Endothelial cell of umbilical vein (primary cell): ENCODE measurements at regions not wholly inside any gene's neighbourhood (a gene's known extent, or its start where the extent isn't known, plus 50 kb on each side); places are given as distances from the start of the nearest gene placed in this dataset.

Source experiments
- BruUV-seq: library from RNA; stranded (reverse); fragments of 400-500 nt; replicated peaks from 2 replicates; lab custom pipeline; 2021; lab: Mats Ljungman, UMichigan
- CTCF ChIA-PET: fragments of 300-600, 350-600 bp; sonication (Branson Sonifier 250); formaldehyde crosslinking; loops from one replicate; lab custom pipeline; 2021; ENCODE audit warnings: antibody characterized with exemption, inconsistent platforms; lab: Charles Lee
- POLR2A ChIA-PET: fragments of 300-600, 350-600 bp; sonication (Branson Sonifier 250); formaldehyde crosslinking; loops from one replicate; lab custom pipeline; 2021; ENCODE audit warnings: antibody characterized with exemption, inconsistent platforms; lab: Charles Lee
- DNase-seq: peaks from one replicate; pipeline ENCODE4 v3.0.0-alpha.2; 2011; ENCODE audit warnings: low read depth, low spot score
- FAIRE-seq: peaks from 2 replicates; lab custom pipeline; 2011; peaks lifted over from hg19 to GRCh38; lab: Jason Lieb, UNC
- H2AFZ ChIP-seq: 2 replicates; pipeline ENCODE4 v1.6.0; 2012; ENCODE audit warnings: low read depth, low read length, control low read depth, inconsistent platforms
- H3K27ac ChIP-seq: 2 replicates; pipeline ENCODE4 v1.5.1; 2011; ENCODE audit warnings: low read depth, mild to moderate bottlenecking, control low read depth, low read length, moderate library complexity; ENCODE audit not compliant: insufficient read depth
- H3K27me3 ChIP-seq, 2 experiments: 2 replicates each; pipeline versions ENCODE4 v1.6.0 to v1.6.1; 2011; ENCODE audit warnings: low read length in 2 of 2, mixed read lengths in 1 of 2; ENCODE audit not compliant: control insufficient read depth in 2 of 2, insufficient read depth in 2 of 2
- H3K36me3 ChIP-seq, 2 experiments: 2 replicates in 1 of 2; 3 replicates in 1 of 2; pipeline ENCODE4 v1.5.1; 2011; ENCODE audit warnings: low read length in 2 of 2, mild to moderate bottlenecking in 1 of 2, moderate library complexity in 1 of 2; ENCODE audit not compliant: control insufficient read depth in 2 of 2, insufficient read depth in 2 of 2; ENCODE audit errors: extremely low read depth in 1 of 2
- H3K4me1 ChIP-seq: 3 replicates; pipeline ENCODE4 v1.5.1; 2011; ENCODE audit warnings: mild to moderate bottlenecking, low read length; ENCODE audit not compliant: control insufficient read depth, insufficient read depth; ENCODE audit errors: extremely low read depth
- H3K4me2 ChIP-seq: 2 replicates; pipeline ENCODE4 v1.6.1; 2011; ENCODE audit warnings: low read length, control low read depth, mixed read lengths; ENCODE audit not compliant: insufficient read depth
- H3K4me3 ChIP-seq, 3 experiments: fragments of 200-600 bp in 1 of 3; sonication (generic), shearing (Covaris generic) in 1 of 3; replicated peaks in 1 of 3; 2 replicates each; pipeline ENCODE4 v1.5.1; 2011 to 2016; ENCODE audit warnings: control low read depth in 3 of 3, low read length in 3 of 3, mild to moderate bottlenecking in 2 of 3, inconsistent platforms in 1 of 3, low read depth in 1 of 3, moderate library complexity in 1 of 3; ENCODE audit not compliant: insufficient read depth in 1 of 3
- H3K79me2 ChIP-seq: 2 replicates; pipeline ENCODE4 v1.6.0; 2012; ENCODE audit warnings: low read length, inconsistent platforms; ENCODE audit not compliant: control insufficient read depth, insufficient read depth
- H3K9ac ChIP-seq: replicated peaks from 2 replicates; pipeline ENCODE3; 2011; ENCODE audit warnings: low read length, control low read depth; ENCODE audit not compliant: insufficient read depth; ENCODE audit errors: extremely low read depth
- H3K9me1 ChIP-seq: replicated peaks from 3 replicates; pipeline ENCODE4 v1.6.0; 2011; ENCODE audit warnings: mild to moderate bottlenecking, low read length; ENCODE audit not compliant: control insufficient read depth, insufficient read depth; ENCODE audit errors: extremely low read depth
- H3K9me3 ChIP-seq: replicated peaks from 2 replicates; pipeline ENCODE4 v1.5.1; 2012; ENCODE audit warnings: low read length, inconsistent platforms; ENCODE audit not compliant: control insufficient read depth, insufficient read depth
- H4K20me1 ChIP-seq: replicated peaks from 2 replicates; pipeline ENCODE3; 2011; ENCODE audit warnings: mild to moderate bottlenecking, low read length; ENCODE audit not compliant: control insufficient read depth, insufficient read depth; ENCODE audit errors: extremely low read depth
- CTCF ChIP-seq, 2 donors: IDR thresholded peaks; 1 replicate in 1 of 2; 2 replicates in 1 of 2; pipeline ENCODE4 v1.5.1; 2011; ENCODE audit warnings: low read length in 2 of 2, mild to moderate bottlenecking in 2 of 2, moderate library complexity in 2 of 2, control low read depth in 1 of 2, inconsistent platforms in 1 of 2, low read depth in 1 of 2; ENCODE audit not compliant: insufficient read depth in 1 of 2; ENCODE audit errors: extremely low read depth in 1 of 2
- EZH2 ChIP-seq: IDR thresholded peaks from 2 replicates; pipeline ENCODE4 v1.6.1; 2012; ENCODE audit warnings: borderline replicate concordance, low read depth, mild to moderate bottlenecking, moderate library complexity, low read length, inconsistent platforms; ENCODE audit not compliant: severe bottlenecking
- FOS ChIP-seq: IDR thresholded peaks from 2 replicates; pipeline ENCODE4 v1.6.1; 2011; ENCODE audit warnings: mild to moderate bottlenecking, low read length, moderate library complexity, borderline replicate concordance; ENCODE audit not compliant: insufficient read depth
- JUN ChIP-seq: IDR thresholded peaks from 2 replicates; pipeline ENCODE4 v1.6.1; 2011; ENCODE audit warnings: borderline replicate concordance, low read depth; ENCODE audit not compliant: insufficient read length, insufficient read depth
- MAX ChIP-seq: IDR thresholded peaks from 2 replicates; pipeline ENCODE4 v1.6.1; 2011; ENCODE audit not compliant: insufficient read depth, insufficient read length
- MYC ChIP-seq: IDR thresholded peaks from one replicate; pipeline ENCODE4 v1.6.1; 2011; ENCODE audit warnings: mild to moderate bottlenecking, low read depth, low read length
- POLR2AphosphoS5 ChIP-seq: IDR thresholded peaks from 2 replicates; pipeline ENCODE4 v1.6.1; 2012; ENCODE audit warnings: low read depth, mild to moderate bottlenecking, control low read depth, low read length, moderate library complexity; ENCODE audit not compliant: insufficient read depth
- dilution Hi-C: fragments of 300-500 bp; cut with MboI; formaldehyde crosslinking; loops from one replicate; pipeline ENCODE4 v1.15.0; 2019; ENCODE audit warnings: low sequenced_read_pairs; ENCODE audit not compliant: extremely low pct_ligation_motif_present
- intact Hi-C: fragments of 100-400 bp; cut with micrococcal nuclease; formaldehyde crosslinking; loops from one replicate; pipeline ENCODE4 v1.10.0; 2022

GRCh38 chr6:126427713-126428112 lies 87.8 kb downstream of the CENPW start:
- POLR2A ChIA-PET: no interaction called here
- no peak for DNase-seq
- Histone ChIP-seq H3K27ac (no peak overlapping the region), H3K9me3 (no peaks in the 10 kb centered on the region), H3K36me3 (no peaks in the 10 kb centered on the region), H3K4me1 (no peaks in the 10 kb centered on the region), H3K4me2 (no peak overlapping the region), H3K9me1 (no peaks in the 10 kb centered on the region), H3K79me2 (no peaks in the 10 kb centered on the region), H3K4me3 (no peak overlapping the region), H4K20me1 (no peaks in the 10 kb centered on the region), H2AFZ (no peak overlapping the region), H3K27me3 (no peaks in the 10 kb centered on the region), H3K9ac (no peak overlapping the region)
- dilution Hi-C loops (no loop called here), intact Hi-C loops (loop anchor here (10.0 kb wide), 1 partner anchor 253 kb away; no protein-coding TSS in a partner anchor)
- BruUV-seq: no TSS peak
- TF ChIP-seq FOS: no peak
- no peak for TF ChIP-seq POLR2AphosphoS5
- no peak for TF ChIP-seq MAX
- CTCF ChIA-PET: no interaction called here
- FAIRE-seq: no peak

- DNase-seq: no peak
- Histone ChIP-seq H3K79me2 (no peaks in the 10 kb centered on the region), H3K27ac (no peak overlapping the region), H2AFZ (no peak overlapping the region), H3K36me3 (no peaks in the 10 kb centered on the region), H3K4me1 (no peaks in the 10 kb centered on the region), H3K4me3 (no peak overlapping the region), H3K27me3 (no peaks in the 10 kb centered on the region), H3K4me2 (no peak overlapping the region), H3K9me1 (no peaks in the 10 kb centered on the region), H3K9ac (no peak overlapping the region), H4K20me1 (no peaks in the 10 kb centered on the region), H3K9me3 (no peaks in the 10 kb centered on the region)
- TF ChIP-seq EZH2 (no peak), FOS (no peak), POLR2AphosphoS5 (no peak), MAX (no peak), JUN (no peak), MYC (no peak), CTCF (IDR thresholded peaks at IDR 0.05; ENCODE audit: extremely low read depth in 1 of 2, insufficient read depth in 1 of 2, low read depth in 1 of 2, low read length in 2 of 2) (no peak)
- no TSS peak for BruUV-seq
- dilution Hi-C loops: no loop called here
- POLR2A ChIA-PET: no interaction called here
- CTCF ChIA-PET: no interaction called here
- FAIRE-seq: no peak
- intact Hi-C loops: loop anchor here (10.0 kb wide), 1 partner anchor 255 kb away; no protein-coding TSS in a partner anchor
These were observed 90.0 kb downstream of the CENPW start for GRCh38 chr6:126429866-126430265.
